Spleen (tissue), 11 donors: ENCODE measurements at regions not wholly inside any gene's neighbourhood (a gene's known extent, or its start where the extent isn't known, plus 50 kb on each side); places are given as distances from the start of the nearest gene placed in this dataset.

ENCODE experiments used
- DNase-seq: peaks from one replicate; pipeline ENCODE4 v3.0.0-alpha.2; 2020
- H3K27ac ChIP-seq, 8 donors: fragments of 200-600 bp; sonication (generic) in 7 of 8; 1 replicate in 4 of 8; 2 replicates in 4 of 8; pipeline versions ENCODE4 v1.5.0 to v1.8.0; 2016 to 2021; ENCODE audit warnings: inconsistent platforms in 4 of 8, mild to moderate bottlenecking in 4 of 8, moderate library complexity in 1 of 8
- H3K27me3 ChIP-seq, 7 donors: fragments of 200-600 bp; sonication (generic) in 6 of 7; replicated peaks in 1 of 7; 1 replicate in 4 of 7; 2 replicates in 3 of 7; pipeline versions ENCODE4 v1.5.0 to v1.8.0; 2016 to 2021; ENCODE audit warnings: inconsistent platforms in 3 of 7, mild to moderate bottlenecking in 1 of 7
- H3K36me3 ChIP-seq, 6 donors: fragments of 200-600 bp; sonication (generic) in 5 of 6; 1 replicate in 4 of 6; 2 replicates in 2 of 6; pipeline versions ENCODE4 v1.5.0 to v1.8.0; 2016 to 2021; ENCODE audit warnings: inconsistent platforms in 2 of 6
- H3K4me1 ChIP-seq, 6 donors: fragments of 200-600 bp; sonication (generic) in 5 of 6; 1 replicate in 3 of 6; 2 replicates in 3 of 6; pipeline versions ENCODE4 v1.5.0 to v1.8.0; 2016 to 2021; ENCODE audit warnings: inconsistent platforms in 3 of 6
- H3K4me3 ChIP-seq, 8 donors: fragments of 200-600 bp; sonication (generic) in 7 of 8; 1 replicate in 4 of 8; 2 replicates in 4 of 8; pipeline versions ENCODE4 v1.5.0 to v1.8.0; 2016 to 2021; ENCODE audit warnings: inconsistent platforms in 4 of 8, mild to moderate bottlenecking in 4 of 8, moderate library complexity in 2 of 8
- H3K9me3 ChIP-seq, 8 donors: fragments of 200-600 bp; sonication (generic) in 7 of 8; 1 replicate in 4 of 8; 2 replicates in 4 of 8; pipeline versions ENCODE4 v1.5.0 to v1.8.0; 2016 to 2021; ENCODE audit warnings: inconsistent platforms in 4 of 8
- POLR2A ChIP-seq, 3 donors: fragments of 450-650 bp; IDR thresholded peaks; one replicate each; pipeline ENCODE4 v1.5.1; 2017; ENCODE audit warnings: antibody characterized with exemption in 3 of 3, mild to moderate bottlenecking in 1 of 3
- POLR2AphosphoS5 ChIP-seq, 3 donors: sonication (generic); formaldehyde crosslinking; IDR thresholded peaks; one replicate each; pipeline ENCODE4 v1.5.1; 2017; ENCODE audit warnings: antibody characterized with exemption in 3 of 3
- WGBS, 5 donors: extraction: QIAGEN DNeasy Blood & Tissue Kit in 3 of 5; methylation state at CpG; one replicate each; pipeline versions ENCODE4 v1.1.5 to v1.1.7; 2013 to 2018; 5-methylcytosine and 5-hydroxymethylcytosine counted together
- intact Hi-C: fragments of 100-400 bp; cut with DNase I; formaldehyde crosslinking; loops from one replicate; pipeline ENCODE4 v1.15.0; 2023; ENCODE audit warnings: low total_unique reads
- TF ChIP-seq, protein P1 (sequence below), 11 experiments: fragments of 200-600 bp in 7 of 11; fragments of 450-650 bp in 4 of 11; sonication (generic) in 4 of 11; IDR thresholded peaks in 8 of 11; conservative IDR thresholded peaks in 3 of 11; 1 replicate in 7 of 11; 2 replicates in 4 of 11; pipeline versions ENCODE4 v1.4.0 to v1.8.0; 2016 to 2021; ENCODE audit warnings: antibody characterized with exemption in 11 of 11, inconsistent platforms in 4 of 11, mild to moderate bottlenecking in 1 of 11
- donor health status: healthy with polysubstance abuse.
- donor health status: DM: no; HTN: no; CAD: no; lungs with moderate emphysema.
- donor health status: DM: no; HTN: no; CAD: no.
- donor health status: Bipolar disorder and iron deficiency.
- donor health status: healthy.
- donor health status: DM: no; HTN: no; CAD: no.
- donor health status: DM: yes; HTN: yes; CAD: no.

DNA sequence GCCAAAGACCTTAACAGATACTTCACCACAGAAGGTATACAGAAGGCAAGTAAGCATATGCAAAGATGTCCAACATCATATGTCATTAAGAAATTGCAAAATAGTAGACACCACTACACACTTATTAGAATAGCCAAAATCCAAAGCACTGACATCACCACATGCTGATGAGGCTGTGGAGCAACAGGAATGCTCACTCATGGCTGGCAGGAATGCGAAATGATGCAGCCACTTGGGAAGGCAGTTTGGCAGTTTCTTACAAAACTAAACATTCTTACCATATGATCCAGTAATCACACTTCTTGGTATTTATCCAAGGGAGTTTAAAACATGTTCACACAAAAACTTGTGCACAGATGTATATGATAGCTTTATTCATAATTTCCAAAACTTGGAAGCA lies 261.2 kb upstream of the AJAP1 start:
- no peak for DNase-seq
- 35 to 75% (median 57%) methylated on average over 1 of the region's 1 CpG for WGBS, 5 donors
- Histone ChIP-seq H3K36me3 (no peaks in the 10 kb centered on the region), H3K4me3 (no peak overlapping the region), H3K9me3 (peaks cover 3 to 47% (median 23%) of the 10 kb centered on the region in 8 donors), H3K27me3 (peaks cover 0 to 8% (median 0%) of the 10 kb centered on the region in 7 donors), H3K4me1 (no peaks in the 10 kb centered on the region), H3K27ac (no peak overlapping the region)
- intact Hi-C loops: no loop called here
- TF ChIP-seq POLR2A (IDR thresholded peaks at IDR 0.05) (no peak), POLR2AphosphoS5 (IDR thresholded peaks at IDR 0.05) (no peak)
- TF ChIP-seq, protein P1, sequence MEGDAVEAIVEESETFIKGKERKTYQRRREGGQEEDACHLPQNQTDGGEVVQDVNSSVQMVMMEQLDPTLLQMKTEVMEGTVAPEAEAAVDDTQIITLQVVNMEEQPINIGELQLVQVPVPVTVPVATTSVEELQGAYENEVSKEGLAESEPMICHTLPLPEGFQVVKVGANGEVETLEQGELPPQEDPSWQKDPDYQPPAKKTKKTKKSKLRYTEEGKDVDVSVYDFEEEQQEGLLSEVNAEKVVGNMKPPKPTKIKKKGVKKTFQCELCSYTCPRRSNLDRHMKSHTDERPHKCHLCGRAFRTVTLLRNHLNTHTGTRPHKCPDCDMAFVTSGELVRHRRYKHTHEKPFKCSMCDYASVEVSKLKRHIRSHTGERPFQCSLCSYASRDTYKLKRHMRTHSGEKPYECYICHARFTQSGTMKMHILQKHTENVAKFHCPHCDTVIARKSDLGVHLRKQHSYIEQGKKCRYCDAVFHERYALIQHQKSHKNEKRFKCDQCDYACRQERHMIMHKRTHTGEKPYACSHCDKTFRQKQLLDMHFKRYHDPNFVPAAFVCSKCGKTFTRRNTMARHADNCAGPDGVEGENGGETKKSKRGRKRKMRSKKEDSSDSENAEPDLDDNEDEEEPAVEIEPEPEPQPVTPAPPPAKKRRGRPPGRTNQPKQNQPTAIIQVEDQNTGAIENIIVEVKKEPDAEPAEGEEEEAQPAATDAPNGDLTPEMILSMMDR (IDR thresholded peaks at IDR 0.05 in 8 of 11, conservative IDR thresholded peaks at IDR 0.05 in 3 of 11): no peak

DNA sequence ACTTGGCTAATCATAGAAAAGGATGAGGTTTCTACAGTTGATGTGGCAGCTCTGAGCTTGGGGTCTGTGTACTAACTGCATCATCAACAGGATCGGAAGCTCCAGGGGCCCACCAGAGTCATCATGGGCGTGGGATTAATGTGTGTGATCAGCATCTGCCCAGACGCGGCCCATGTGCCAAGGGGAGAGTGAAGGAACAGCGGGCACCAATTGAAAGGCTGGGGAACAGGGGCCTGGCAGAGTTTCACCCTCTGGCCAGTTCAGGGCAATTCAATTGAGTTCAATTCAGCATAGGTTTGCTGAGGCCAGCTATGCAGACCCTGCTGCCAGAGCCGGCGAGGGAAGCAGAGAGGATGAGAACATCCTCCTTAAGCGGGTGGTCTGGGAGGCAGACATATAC lies 260.0 kb upstream of the AJAP1 start:
- H3K27me3 ChIP-seq: peaks cover 0 to 8% (median 0%) of the 10 kb centered on the region in 7 donors
- TF ChIP-seq, protein P1 (IDR thresholded peaks at IDR 0.05 in 8 of 11, conservative IDR thresholded peaks at IDR 0.05 in 3 of 11): no peak
- TF ChIP-seq POLR2A (IDR thresholded peaks at IDR 0.05): no peak
- TF ChIP-seq POLR2AphosphoS5 (IDR thresholded peaks at IDR 0.05): no peak
- H3K4me1 ChIP-seq: no peaks in the 10 kb centered on the region
- WGBS, 5 donors: 85 to 90% (median 88%) methylated on average over 8 of the region's 8 CpGs
- H3K4me3 ChIP-seq: no peak overlapping the region
- intact Hi-C loops: no loop called here
- no peak overlapping the region for H3K27ac ChIP-seq
- peaks cover 3 to 44% (median 23%) of the 10 kb centered on the region in 8 donors for H3K9me3 ChIP-seq
- DNase-seq: no peak
- H3K36me3 ChIP-seq: no peaks in the 10 kb centered on the region

GRCh38 chr1:4395158-4395557 lies 259.3 kb upstream of the AJAP1 start:
- intact Hi-C loops: no loop called here
- no peaks in the 10 kb centered on the region for H3K4me1 ChIP-seq
- peaks cover 3 to 39% (median 23%) of the 10 kb centered on the region in 8 donors for H3K9me3 ChIP-seq
- 47 to 64% (median 52%) methylated on average over 3 of the region's 3 CpGs for WGBS, 5 donors
- H3K27me3 ChIP-seq: peaks cover 0 to 8% (median 0%) of the 10 kb centered on the region in 7 donors
- H3K4me3 ChIP-seq: no peak overlapping the region
- H3K27ac ChIP-seq: no peak overlapping the region
- DNase-seq: no peak
- H3K36me3 ChIP-seq: no peaks in the 10 kb centered on the region
- TF ChIP-seq, protein P1 (IDR thresholded peaks at IDR 0.05 in 8 of 11, conservative IDR thresholded peaks at IDR 0.05 in 3 of 11): no peak
- TF ChIP-seq POLR2A (IDR thresholded peaks at IDR 0.05) (no peak), POLR2AphosphoS5 (IDR thresholded peaks at IDR 0.05) (no peak)

- Histone ChIP-seq H3K4me3 (no peak overlapping the region), H3K27ac (no peak overlapping the region), H3K4me1 (no peaks in the 10 kb centered on the region), H3K27me3 (peaks cover 0 to 10% (median 0%) of the 10 kb centered on the region in 7 donors), H3K36me3 (no peaks in the 10 kb centered on the region), H3K9me3 (peaks cover 3 to 38% (median 23%) of the 10 kb centered on the region in 8 donors)
- no peak for DNase-seq
- intact Hi-C loops: no loop called here
- WGBS, 5 donors: 69 to 87% (median 80%) methylated on average over 5 of the region's 5 CpGs
- TF ChIP-seq, protein P1 (IDR thresholded peaks at IDR 0.05 in 8 of 11, conservative IDR thresholded peaks at IDR 0.05 in 3 of 11): no peak
- no peak for TF ChIP-seq POLR2A (IDR thresholded peaks at IDR 0.05)
- no peak for TF ChIP-seq POLR2AphosphoS5 (IDR thresholded peaks at IDR 0.05)
These were observed 258.7 kb upstream of the AJAP1 start for GRCh38 chr1:4395676-4396075.
